ENCODE measurements at regions not wholly inside any gene's neighbourhood (a gene's known extent, or its start where the extent isn't known, plus 50 kb on each side); places are given as distances from the start of the nearest gene placed in this dataset.

DNA sequence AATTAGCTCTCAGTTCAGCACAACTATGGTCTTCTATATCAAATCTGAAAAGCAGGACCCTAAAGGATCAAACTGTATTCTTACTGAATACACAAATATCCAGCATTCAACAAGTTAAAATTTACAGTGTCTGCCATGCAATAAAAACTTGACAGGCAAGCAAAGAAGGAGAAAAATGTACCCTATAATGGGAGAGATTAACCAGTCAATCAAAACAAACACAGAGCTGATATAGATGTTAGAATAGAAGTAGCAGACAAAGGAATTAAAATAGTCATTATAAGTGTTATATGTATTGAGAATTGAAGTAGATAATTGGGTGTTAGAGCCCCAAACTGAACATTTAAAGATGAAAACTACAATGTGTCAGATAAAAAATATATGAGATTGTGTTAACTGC lies 914.9 kb downstream of the EPHA7 start:
- Histone ChIP-seq H3K9me3 (ENCODE audit: control insufficient read depth, low read depth, low read length) (no peaks in the 10 kb centered on the region), H3K9ac (ENCODE audit: control insufficient read depth, extremely low read depth, insufficient read depth, low read length) (no peak overlapping the region), H3K79me2 (ENCODE audit: control insufficient read depth, insufficient read depth, low read length) (no peaks in the 10 kb centered on the region), H3K27me3 (ENCODE audit: control insufficient read depth, extremely low read depth, insufficient read depth, low read length) (no peaks in the 10 kb centered on the region), H3K27ac (ENCODE audit: control insufficient read depth, insufficient read depth, low read length) (no peak overlapping the region), H4K20me1 (ENCODE audit: control insufficient read depth, extremely low read depth, insufficient read depth, low read length) (no peaks in the 10 kb centered on the region), H3K4me3 (ENCODE audit: control insufficient read depth in 2 of 3, extremely low read depth in 1 of 3, insufficient read depth in 2 of 3, low read depth in 1 of 3, low read length in 3 of 3) (no peak overlapping the region), H3K4me1 (ENCODE audit: control insufficient read depth, extremely low read depth, insufficient read depth, low read length) (no peaks in the 10 kb centered on the region), H3K4me2 (ENCODE audit: control insufficient read depth, extremely low read depth, insufficient read depth, low read depth, low read length) (no peak overlapping the region), H2AFZ (ENCODE audit: control insufficient read depth, low read length) (no peak overlapping the region), H3K9me1 (ENCODE audit: control insufficient read depth, extremely low read depth, insufficient read depth, low read length) (no peaks in the 10 kb centered on the region), H3K36me3 (ENCODE audit: control insufficient read depth in 2 of 2, extremely low read depth in 1 of 2, insufficient read depth in 2 of 2, low read length in 2 of 2) (no peaks in the 10 kb centered on the region)
- dilution Hi-C loops (cut with MboI; ENCODE audit: extremely low pct_ligation_motif_present, low sequenced_read_pairs) = no loop called here
- FAIRE-seq (no peak), DNase-seq (ENCODE audit: low read depth, low spot score) (no peak)
- TF ChIP-seq EZH2 (IDR thresholded peaks at IDR 0.05; ENCODE audit: low read length) = no peak
- TF ChIP-seq, protein P1, sequence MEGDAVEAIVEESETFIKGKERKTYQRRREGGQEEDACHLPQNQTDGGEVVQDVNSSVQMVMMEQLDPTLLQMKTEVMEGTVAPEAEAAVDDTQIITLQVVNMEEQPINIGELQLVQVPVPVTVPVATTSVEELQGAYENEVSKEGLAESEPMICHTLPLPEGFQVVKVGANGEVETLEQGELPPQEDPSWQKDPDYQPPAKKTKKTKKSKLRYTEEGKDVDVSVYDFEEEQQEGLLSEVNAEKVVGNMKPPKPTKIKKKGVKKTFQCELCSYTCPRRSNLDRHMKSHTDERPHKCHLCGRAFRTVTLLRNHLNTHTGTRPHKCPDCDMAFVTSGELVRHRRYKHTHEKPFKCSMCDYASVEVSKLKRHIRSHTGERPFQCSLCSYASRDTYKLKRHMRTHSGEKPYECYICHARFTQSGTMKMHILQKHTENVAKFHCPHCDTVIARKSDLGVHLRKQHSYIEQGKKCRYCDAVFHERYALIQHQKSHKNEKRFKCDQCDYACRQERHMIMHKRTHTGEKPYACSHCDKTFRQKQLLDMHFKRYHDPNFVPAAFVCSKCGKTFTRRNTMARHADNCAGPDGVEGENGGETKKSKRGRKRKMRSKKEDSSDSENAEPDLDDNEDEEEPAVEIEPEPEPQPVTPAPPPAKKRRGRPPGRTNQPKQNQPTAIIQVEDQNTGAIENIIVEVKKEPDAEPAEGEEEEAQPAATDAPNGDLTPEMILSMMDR (optimal IDR thresholded peaks at IDR 0.05 in 1 of 3, IDR thresholded peaks at IDR 0.05 in 1 of 3, conservative IDR thresholded peaks at IDR 0.05 in 1 of 3; ENCODE audit: extremely low read depth in 1 of 3, insufficient read depth in 2 of 3, low read length in 3 of 3) = no peak

DNA sequence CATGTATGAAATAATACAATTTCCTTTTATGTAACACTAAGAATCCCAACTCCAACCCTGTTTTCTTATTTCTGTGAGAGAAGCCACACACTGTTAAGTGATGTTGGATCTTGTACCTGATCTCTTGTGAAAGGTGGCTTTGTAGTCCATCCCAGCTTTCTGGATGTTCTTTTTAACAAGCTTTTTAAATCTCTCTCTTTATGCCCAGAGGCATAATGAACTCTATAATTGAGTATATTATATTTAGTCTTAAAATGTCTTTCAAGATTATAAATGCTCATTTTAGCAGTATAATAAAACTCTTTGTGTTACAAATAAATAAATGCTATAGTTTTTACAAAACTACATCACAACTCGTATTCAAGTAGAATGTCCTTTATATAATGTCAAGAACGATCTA lies 922.1 kb downstream of the EPHA7 start:
- Histone ChIP-seq H3K4me3 (ENCODE audit: control insufficient read depth in 2 of 3, extremely low read depth in 1 of 3, insufficient read depth in 2 of 3, low read depth in 1 of 3, low read length in 3 of 3) (no peak overlapping the region), H3K79me2 (ENCODE audit: control insufficient read depth, insufficient read depth, low read length) (no peaks in the 10 kb centered on the region), H3K9me3 (ENCODE audit: control insufficient read depth, low read depth, low read length) (no peaks in the 10 kb centered on the region), H2AFZ (ENCODE audit: control insufficient read depth, low read length) (no peak overlapping the region), H3K9me1 (ENCODE audit: control insufficient read depth, extremely low read depth, insufficient read depth, low read length) (no peaks in the 10 kb centered on the region), H3K27me3 (ENCODE audit: control insufficient read depth, extremely low read depth, insufficient read depth, low read length) (no peaks in the 10 kb centered on the region), H4K20me1 (ENCODE audit: control insufficient read depth, extremely low read depth, insufficient read depth, low read length) (no peaks in the 10 kb centered on the region), H3K36me3 (ENCODE audit: control insufficient read depth in 2 of 2, extremely low read depth in 1 of 2, insufficient read depth in 2 of 2, low read length in 2 of 2) (no peaks in the 10 kb centered on the region), H3K4me2 (ENCODE audit: control insufficient read depth, extremely low read depth, insufficient read depth, low read depth, low read length) (no peak overlapping the region), H3K4me1 (ENCODE audit: control insufficient read depth, extremely low read depth, insufficient read depth, low read length) (no peaks in the 10 kb centered on the region), H3K27ac (ENCODE audit: control insufficient read depth, insufficient read depth, low read length) (no peak overlapping the region), H3K9ac (ENCODE audit: control insufficient read depth, extremely low read depth, insufficient read depth, low read length) (no peak overlapping the region)
- dilution Hi-C loops (cut with MboI; ENCODE audit: extremely low pct_ligation_motif_present, low sequenced_read_pairs) = no loop called here
- FAIRE-seq = no peak
- no peak for DNase-seq (ENCODE audit: low read depth, low spot score)
- TF ChIP-seq, protein P1 (optimal IDR thresholded peaks at IDR 0.05 in 1 of 3, IDR thresholded peaks at IDR 0.05 in 1 of 3, conservative IDR thresholded peaks at IDR 0.05 in 1 of 3; ENCODE audit: extremely low read depth in 1 of 3, insufficient read depth in 2 of 3, low read length in 3 of 3) = no peak
- no peak for TF ChIP-seq EZH2 (IDR thresholded peaks at IDR 0.05; ENCODE audit: low read length)

All from keratinocyte (primary cell).